PC-3 (cell line): ENCODE measurements at regions not wholly inside any gene's neighbourhood (a gene's known extent, or its start where the extent isn't known, plus 50 kb on each side); places are given as distances from the start of the nearest gene placed in this dataset.
"Not testable (repeated sequence)": the region's sequence is repeated elsewhere in the genome, so short reads cannot be mapped to it uniquely, and the experiment has no call there.

ENCODE experiments used
- ATAC-seq: fragments of 200-7000 bp; cut with Tn5 transposase; 2 replicates; pipeline ENCODE4 v1.9.1; 2020; ENCODE audit warnings: mild to moderate bottlenecking, moderate library complexity
- BruUV-seq: library from RNA; stranded (reverse); fragments of 400-500 nt; replicated peaks from 2 replicates; lab custom pipeline; 2021; lab: Mats Ljungman, UMichigan
- CTCF ChIA-PET: fragments of 300-600 bp; sonication (Branson Sonifier 250); formaldehyde crosslinking; loops from one replicate; lab custom pipeline; 2022; ENCODE audit warnings: antibody characterized with exemption; lab: Charles Lee
- POLR2A ChIA-PET: fragments of 300-600 bp; sonication (Branson Sonifier 250); formaldehyde crosslinking; loops from one replicate; lab custom pipeline; 2022; ENCODE audit warnings: antibody characterized with exemption; ENCODE audit not compliant: unreplicated experiment; lab: Charles Lee
- DNase-seq: peaks from one replicate; pipeline ENCODE4 v3.0.0-alpha.2; 2015
- H2AFZ ChIP-seq: fragments of 300-600 bp; sonication (generic); 2 replicates; pipeline ENCODE4 v1.6.0; 2016; ENCODE audit warnings: antibody characterized with exemption, low read length
- H3F3A ChIP-seq: fragments of 300-600 bp; sonication (generic); one replicate; pipeline ENCODE4 v1.6.0; 2017; ENCODE audit warnings: antibody characterized with exemption, low read length, control low read depth, mild to moderate bottlenecking; ENCODE audit not compliant: unreplicated experiment
- H3K27ac ChIP-seq: fragments of 300-600 bp; sonication (generic); 2 replicates; pipeline ENCODE4 v1.5.1; 2016; ENCODE audit warnings: mild to moderate bottlenecking, low read length
- H3K27me3 ChIP-seq: fragments of 300-600 bp; sonication (generic); 2 replicates; pipeline ENCODE4 v1.6.1; 2016; ENCODE audit warnings: low read length, mixed read lengths
- H3K36me3 ChIP-seq: fragments of 300-600 bp; sonication (generic); 2 replicates; pipeline ENCODE4 v1.6.1; 2016; ENCODE audit warnings: low read depth, mixed run types, low read length, mixed read lengths
- H3K4me1 ChIP-seq: fragments of 300-600 bp; sonication (generic); 2 replicates; pipeline ENCODE4 v1.5.1; 2016; ENCODE audit warnings: low read length; ENCODE audit not compliant: insufficient read depth
- H3K4me2 ChIP-seq: fragments of 300-600 bp; sonication (generic); 2 replicates; pipeline ENCODE4 v1.6.0; 2016; ENCODE audit warnings: low read length
- H3K4me3 ChIP-seq: fragments of 300-600 bp; sonication (generic); 2 replicates; pipeline ENCODE4 v1.5.1; 2016; ENCODE audit warnings: mild to moderate bottlenecking, low read length, mixed read lengths
- H3K79me2 ChIP-seq: fragments of 300-600 bp; sonication (generic); 2 replicates; pipeline ENCODE4 v1.6.1; 2017; ENCODE audit warnings: low read length, mixed read lengths
- H3K9ac ChIP-seq: fragments of 300-600 bp; sonication (generic); 2 replicates; pipeline ENCODE4 v1.6.0; 2016; ENCODE audit warnings: mild to moderate bottlenecking, low read length
- H3K9me2 ChIP-seq: fragments of 300-600 bp; sonication (generic); replicated peaks from 2 replicates; pipeline ENCODE4 v1.6.1; 2016; ENCODE audit warnings: mixed run types, low read length, mixed read lengths
- H3K9me3 ChIP-seq: fragments of 300-600 bp; sonication (generic); 2 replicates; pipeline ENCODE4 v1.6.1; 2016; ENCODE audit warnings: low read length, mixed read lengths
- H4K20me1 ChIP-seq: fragments of 300-600 bp; sonication (generic); 2 replicates; pipeline ENCODE4 v1.6.1; 2016; ENCODE audit warnings: low read length, mixed read lengths
- CTCF ChIP-seq: fragments of 300-600 bp; sonication (generic); conservative IDR thresholded peaks from 2 replicates; pipeline ENCODE4 v1.5.1; 2017; ENCODE audit warnings: antibody characterized with exemption, low read depth, mild to moderate bottlenecking, low read length
- EZH2 ChIP-seq: fragments of 300-600 bp; sonication (generic); IDR thresholded peaks from one replicate; pipeline ENCODE4 v1.6.1; 2017; ENCODE audit warnings: antibody characterized with exemption, mild to moderate bottlenecking, low read length; ENCODE audit not compliant: unreplicated experiment
- EZH2phosphoT487 ChIP-seq: fragments of 300-600 bp; sonication (generic); IDR thresholded peaks from 2 replicates; pipeline ENCODE4 v1.6.1; 2018; ENCODE audit warnings: mild to moderate bottlenecking, antibody characterized with exemption, low read length, borderline replicate concordance
- intact Hi-C: fragments of 100-400 bp; cut with micrococcal nuclease; formaldehyde crosslinking; loops from 2 replicates; pipeline ENCODE4 v1.9.0; 2023

DNA sequence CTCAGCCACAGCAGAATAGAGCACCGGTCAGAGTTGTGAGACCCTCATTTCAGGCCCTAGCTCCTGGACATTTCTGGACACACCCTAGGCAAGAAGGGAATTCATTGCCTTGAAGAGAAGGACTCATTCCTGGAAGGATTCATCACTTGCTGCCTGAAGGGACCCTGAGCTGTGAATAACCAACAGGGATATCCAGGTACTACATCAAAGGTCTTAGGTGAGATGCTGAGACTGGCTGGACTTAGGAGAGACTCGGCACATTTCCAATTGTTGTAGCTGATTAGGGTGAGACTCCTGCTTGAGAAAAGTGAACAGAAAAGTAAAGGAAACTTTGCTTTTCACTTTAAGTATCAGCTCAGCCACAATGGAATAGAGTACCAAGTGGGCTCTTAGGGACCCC lies 208.1 kb upstream of the CDKN2B start:
- no TSS peak for BruUV-seq
- H3K9me3 ChIP-seq: no peaks in the 10 kb centered on the region
- no peak for DNase-seq
- TF ChIP-seq CTCF: no peak
- ChIA-PET CTCF (no interaction called here), POLR2A (no interaction called here)
- no peak overlapping the region for H3K4me2 ChIP-seq
- H3K79me2 ChIP-seq: no peaks in the 10 kb centered on the region
- H3K27me3 ChIP-seq: no peaks in the 10 kb centered on the region
- H3K9ac ChIP-seq: no peak overlapping the region
- no peaks in the 10 kb centered on the region for H4K20me1 ChIP-seq
- H3K27ac ChIP-seq: no peak overlapping the region
- no peaks in the 10 kb centered on the region for H3K9me2 ChIP-seq
- intact Hi-C loops: no loop called here
- H3F3A ChIP-seq: peaks cover 5% of the 10 kb centered on the region
- no peak overlapping the region for H2AFZ ChIP-seq
- peaks cover 46% of the 10 kb centered on the region for H3K4me1 ChIP-seq
- ATAC-seq: no peak
- H3K36me3 ChIP-seq: no peaks in the 10 kb centered on the region
- H3K4me3 ChIP-seq: no peak overlapping the region

DNA sequence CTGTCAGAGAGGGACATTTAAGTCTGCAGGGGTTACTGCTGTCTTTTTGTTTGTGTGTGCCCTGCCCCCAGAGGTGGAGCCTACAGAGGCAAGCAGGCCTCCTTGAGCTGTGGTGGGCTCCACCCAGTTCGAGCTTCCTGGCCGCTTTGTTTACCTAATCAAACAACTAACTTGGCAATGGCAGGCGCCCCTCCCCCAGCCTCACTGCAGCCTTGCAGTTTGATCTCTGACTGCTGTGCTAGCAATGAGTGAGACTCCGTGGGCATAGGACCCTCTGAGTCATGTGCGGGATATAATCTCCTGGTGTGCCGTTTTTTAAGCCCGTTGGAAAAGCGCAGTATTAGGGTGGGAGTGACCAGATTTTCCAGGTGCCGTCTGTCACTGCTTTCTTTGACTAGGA lies 216.8 kb upstream of the CDKN2B start:
- H3K79me2 ChIP-seq, H3K9me3 ChIP-seq, H3F3A ChIP-seq, H3K9ac ChIP-seq, H4K20me1 ChIP-seq, ATAC-seq, H3K4me1 ChIP-seq, CTCF ChIA-PET, H3K27ac ChIP-seq, DNase-seq, H2AFZ ChIP-seq, H3K9me2 ChIP-seq, BruUV-seq, H3K36me3 ChIP-seq, H3K27me3 ChIP-seq, POLR2A ChIA-PET, H3K4me3 ChIP-seq, intact Hi-C loops, H3K4me2 ChIP-seq: not testable (repeated sequence)

DNA sequence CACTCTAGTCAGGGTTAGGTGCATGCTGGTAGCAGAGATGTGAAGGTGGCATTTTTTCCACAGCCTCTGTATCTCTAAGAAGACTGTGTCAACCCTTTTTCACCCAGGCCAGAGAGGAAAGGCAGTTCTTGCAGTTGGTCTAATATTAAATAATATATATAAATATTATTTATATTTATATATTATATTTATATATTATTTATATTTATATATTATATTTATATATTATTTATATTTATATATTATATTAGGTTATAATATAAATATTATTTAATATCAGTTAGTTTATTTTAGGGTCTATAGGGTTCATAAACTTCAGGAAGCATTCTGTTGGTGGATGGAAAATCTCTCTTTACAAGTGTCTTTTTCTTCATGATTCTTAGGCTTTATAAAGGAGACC lies 218.6 kb upstream of the DMRTA1 start:
- POLR2A ChIA-PET: no interaction called here
- CTCF ChIA-PET: no interaction called here
- H3K9me2 ChIP-seq: no peaks in the 10 kb centered on the region
- H3K4me1 ChIP-seq: no peaks in the 10 kb centered on the region
- no peak overlapping the region for H3K27ac ChIP-seq
- intact Hi-C loops: no loop called here
- no peak overlapping the region for H3K4me2 ChIP-seq
- no peak overlapping the region for H3K9ac ChIP-seq
- no peak overlapping the region for H2AFZ ChIP-seq
- no peak for ATAC-seq
- no peaks in the 10 kb centered on the region for H3K27me3 ChIP-seq
- no peaks in the 10 kb centered on the region for H3K9me3 ChIP-seq
- H4K20me1 ChIP-seq: no peaks in the 10 kb centered on the region
- no peaks in the 10 kb centered on the region for H3K36me3 ChIP-seq
- no TSS peak for BruUV-seq
- H3K79me2 ChIP-seq: no peaks in the 10 kb centered on the region
- no peak for DNase-seq
- H3F3A ChIP-seq: no peaks in the 10 kb centered on the region
- no peak overlapping the region for H3K4me3 ChIP-seq
- TF ChIP-seq EZH2 (no peak), CTCF (no peak), EZH2phosphoT487 (no peak)
